ENCODE measurements at regions not wholly inside any gene's neighbourhood (a gene's known extent, or its start where the extent isn't known, plus 50 kb on each side); places are given as distances from the start of the nearest gene placed in this dataset.
"Not testable (repeated sequence)": the region's sequence is repeated elsewhere in the genome, so short reads cannot be mapped to it uniquely, and the experiment has no call there.

DNA sequence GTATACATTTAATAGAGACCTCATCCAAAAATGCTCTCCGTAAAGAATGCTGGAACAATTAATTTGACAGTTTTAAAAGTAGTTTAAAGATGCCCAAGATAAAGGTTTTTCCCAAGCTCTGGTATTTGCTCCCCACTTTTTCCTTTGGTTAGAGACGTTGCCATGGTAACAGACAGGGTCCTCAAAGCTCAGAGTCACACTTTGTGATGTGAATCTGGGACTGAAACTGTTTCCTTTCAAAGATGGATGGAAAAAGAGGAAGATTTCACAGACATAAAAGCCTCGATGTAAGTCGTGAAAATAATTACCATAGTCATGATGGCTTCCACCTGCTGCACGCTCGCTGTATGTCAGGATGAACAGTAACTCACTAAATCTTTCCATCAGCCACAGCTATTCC is 229.5 kb downstream of the MSX2 start:
- Mint-ChIP-seq H3K4me3 (no peak overlapping the region), H3K36me3 (ENCODE audit: low read depth) (no peaks in the 10 kb centered on the region), H3K27me3 (no peaks in the 10 kb centered on the region), H3K27ac (no peak overlapping the region), H3K9me3 (no peaks in the 10 kb centered on the region), H3K4me1 (no peaks in the 10 kb centered on the region)
- ChIA-PET CTCF (interaction anchor here (0.7 kb wide), 1 partner anchor 22 kb away, joined by 3 read pairs; no protein-coding TSS in a partner anchor), POLR2A (no interaction called here)
- no peak for DNase-seq

- H3K4me3 Mint-ChIP-seq, result no peak overlapping the region
- H3K9me3 Mint-ChIP-seq, result no peaks in the 10 kb centered on the region
- POLR2A ChIA-PET, result no interaction called here
- CTCF ChIA-PET, result interaction anchor here (0.7 kb wide), 1 partner anchor 570 kb away, joined by 3 read pairs; no protein-coding TSS in a partner anchor
- no peaks in the 10 kb centered on the region for H3K4me1 Mint-ChIP-seq
- H3K36me3 Mint-ChIP-seq (ENCODE audit: low read depth), result no peaks in the 10 kb centered on the region
- no peaks in the 10 kb centered on the region for H3K27me3 Mint-ChIP-seq
- no peak overlapping the region for H3K27ac Mint-ChIP-seq
- DNase-seq, result peak; percentile 64
These were observed 226.9 kb downstream of the MSX2 start for GRCh38 chr5:174951151-174951780.

DNA sequence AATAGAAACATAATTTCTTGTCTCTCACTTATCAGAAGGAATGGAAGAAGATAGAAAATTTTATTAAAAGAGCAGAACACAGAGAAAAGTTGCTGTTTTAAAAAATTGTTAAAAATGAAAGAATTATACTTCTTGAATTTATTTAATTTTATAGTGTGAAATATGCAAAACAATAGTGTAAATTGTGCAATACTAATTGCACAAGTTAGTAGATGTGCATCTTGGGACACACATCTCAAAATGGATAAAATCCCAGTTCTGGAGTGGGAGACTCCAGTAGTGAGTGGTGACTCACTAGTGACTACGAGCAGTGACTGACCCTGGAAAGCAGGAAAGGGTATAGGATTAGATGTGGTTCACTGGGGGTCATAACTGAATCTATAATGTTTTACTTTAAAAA is 223.2 kb downstream of the MSX2 start:
- Mint-ChIP-seq H3K27me3 (peaks cover 8% of the 10 kb centered on the region), H3K4me1 (no peaks in the 10 kb centered on the region), H3K4me3 (no peak overlapping the region), H3K27ac (no peak overlapping the region), H3K9me3 (no peaks in the 10 kb centered on the region), H3K36me3 (ENCODE audit: low read depth) (no peaks in the 10 kb centered on the region)
- POLR2A ChIA-PET, result no interaction called here
- CTCF ChIA-PET, result no interaction called here
- no peak for DNase-seq

- H3K9me3 Mint-ChIP-seq, result no peaks in the 10 kb centered on the region
- no peaks in the 10 kb centered on the region for H3K4me1 Mint-ChIP-seq
- no peaks in the 10 kb centered on the region for H3K36me3 Mint-ChIP-seq (ENCODE audit: low read depth)
- H3K27ac Mint-ChIP-seq, result no peak overlapping the region
- CTCF ChIA-PET, result interaction anchor here (1.0 kb wide), 1 partner anchor 498 kb away, joined by 3 read pairs; the partner anchor contains the start of gene DRD1
- no peak for DNase-seq
- POLR2A ChIA-PET, result no interaction called here
- H3K4me3 Mint-ChIP-seq, result no peak overlapping the region
- H3K27me3 Mint-ChIP-seq, result peaks cover 8% of the 10 kb centered on the region
These were observed 221.5 kb downstream of the MSX2 start for GRCh38 chr5:174945853-174946252.

- Mint-ChIP-seq H3K4me3 (no peak overlapping the region), H3K36me3 (ENCODE audit: low read depth) (no peaks in the 10 kb centered on the region), H3K27me3 (peaks cover 8% of the 10 kb centered on the region), H3K9me3 (no peaks in the 10 kb centered on the region), H3K27ac (no peak overlapping the region), H3K4me1 (no peaks in the 10 kb centered on the region)
- ChIA-PET CTCF (interaction anchor here (1.3 kb wide), 1 partner anchor 12 kb away, joined by 3 read pairs; no protein-coding TSS in a partner anchor), POLR2A (no interaction called here)
- no peak for DNase-seq
These were observed 219.4 kb downstream of the MSX2 start for GRCh38 chr5:174943785-174944184.

DNA sequence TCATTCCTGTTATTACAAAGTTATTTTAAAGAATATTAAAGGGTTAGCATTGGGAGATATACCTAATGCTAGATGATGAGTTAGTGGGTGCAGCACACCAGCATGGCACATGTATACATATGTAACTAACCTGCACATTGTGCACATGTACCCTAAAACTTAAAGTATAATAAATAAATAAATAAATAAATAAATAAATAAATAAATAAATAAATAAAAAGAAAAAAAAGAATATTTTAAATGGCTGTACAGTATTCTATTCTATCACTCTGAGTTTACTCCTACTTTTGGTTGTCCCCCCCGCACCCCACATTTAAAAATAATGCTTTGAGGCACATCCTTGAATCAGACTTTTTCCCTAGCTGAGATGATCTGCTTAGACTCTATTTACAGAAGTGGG is 218.6 kb downstream of the MSX2 start:
- DNase-seq, H3K4me1 Mint-ChIP-seq: not testable (repeated sequence)

DNA sequence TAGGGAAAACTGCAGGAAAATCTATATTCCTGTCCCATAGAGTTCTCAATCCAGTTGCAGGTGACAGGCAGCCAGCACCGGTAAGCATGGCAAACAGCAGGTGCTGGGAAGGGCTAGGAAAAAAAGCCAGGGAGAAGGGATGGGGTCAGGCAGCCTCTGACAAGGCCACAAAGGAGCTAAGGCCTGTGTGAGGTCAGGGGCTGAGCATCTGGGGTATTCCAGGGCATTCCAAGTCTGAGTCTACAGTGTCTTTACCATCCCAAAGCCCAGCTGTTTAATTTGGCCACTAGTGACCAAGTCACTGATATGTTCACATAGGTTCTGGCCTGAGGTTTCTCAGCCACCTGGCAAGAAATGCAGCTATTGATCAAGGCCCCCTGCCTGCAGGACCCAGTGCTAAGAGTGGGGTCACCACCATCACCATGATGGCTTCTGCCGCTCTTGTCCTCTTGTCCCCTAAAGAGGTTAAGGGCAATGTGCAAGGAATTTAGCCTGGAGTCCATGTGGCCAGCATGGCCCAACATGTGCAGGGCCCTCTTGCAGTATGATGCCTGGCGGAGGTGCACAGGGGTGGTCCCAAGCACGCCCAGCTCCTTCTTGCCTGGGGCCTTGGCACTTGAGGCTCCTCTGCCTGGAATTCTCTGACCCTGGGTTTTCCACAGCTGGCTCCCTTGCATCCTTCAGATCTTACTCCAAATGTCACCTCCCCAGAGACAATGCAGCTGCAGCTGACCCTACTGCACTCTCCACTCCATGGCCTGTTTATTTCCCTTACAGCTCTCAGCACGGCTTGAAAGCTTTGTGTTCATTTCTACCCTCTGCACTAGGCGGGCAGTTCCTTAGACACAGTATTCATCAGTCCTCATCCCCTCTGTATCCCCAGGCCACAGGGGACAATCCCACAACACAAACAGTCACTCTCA is 213.1 kb downstream of the MSX2 start:
- CTCF ChIA-PET, result interaction anchor here (0.5 kb wide), 1 partner anchor 352 kb away, joined by 4 read pairs; no protein-coding TSS in a partner anchor
- Mint-ChIP-seq H3K9me3 (no peaks in the 10 kb centered on the region), H3K27ac (no peak overlapping the region)

More for the DNA sequence above, 218.6 kb downstream of the MSX2 start:
- POLR2A ChIA-PET; H3K36me3 Mint-ChIP-seq (ENCODE audit: low read depth); CTCF ChIA-PET; H3K27ac Mint-ChIP-seq; H3K27me3 Mint-ChIP-seq; H3K4me3 Mint-ChIP-seq; H3K9me3 Mint-ChIP-seq: not testable (repeated sequence)

GRCh38 chr5:174935854-174936474 is 211.6 kb downstream of the MSX2 start:
- Mint-ChIP-seq H3K4me3 (no peak overlapping the region), H3K4me1 (no peaks in the 10 kb centered on the region), H3K27me3 (no peaks in the 10 kb centered on the region), H3K36me3 (ENCODE audit: low read depth) (no peaks in the 10 kb centered on the region), H3K27ac (no peak overlapping the region), H3K9me3 (no peaks in the 10 kb centered on the region)
- peak; percentile 16 for DNase-seq
- CTCF ChIA-PET, result no interaction called here
- POLR2A ChIA-PET, result no interaction called here

More for the DNA sequence above, 213.1 kb downstream of the MSX2 start:
- Mint-ChIP-seq H3K36me3 (ENCODE audit: low read depth) (no peaks in the 10 kb centered on the region), H3K27me3 (no peaks in the 10 kb centered on the region), H3K4me1 (no peaks in the 10 kb centered on the region), H3K4me3 (no peak overlapping the region)
- POLR2A ChIA-PET, result no interaction called here
- DNase-seq, result no peak

GRCh38 chr5:174931033-174931432 is 206.7 kb downstream of the MSX2 start:
- H3K36me3 Mint-ChIP-seq (ENCODE audit: low read depth); H3K27ac Mint-ChIP-seq; H3K4me1 Mint-ChIP-seq; H3K4me3 Mint-ChIP-seq; H3K9me3 Mint-ChIP-seq; H3K27me3 Mint-ChIP-seq; DNase-seq; POLR2A ChIA-PET: not testable (repeated sequence)
- CTCF ChIA-PET, result interaction anchor here (1.1 kb wide), 1 partner anchor 13 kb away, joined by 3 read pairs; no protein-coding TSS in a partner anchor

GRCh38 chr5:174925586-174925985 is 201.2 kb downstream of the MSX2 start:
- Mint-ChIP-seq H3K36me3 (ENCODE audit: low read depth) (no peaks in the 10 kb centered on the region), H3K27me3 (peaks cover 6% of the 10 kb centered on the region), H3K4me1 (no peaks in the 10 kb centered on the region), H3K9me3 (no peaks in the 10 kb centered on the region), H3K27ac (no peak overlapping the region), H3K4me3 (no peak overlapping the region)
- POLR2A ChIA-PET, result no interaction called here
- CTCF ChIA-PET, result no interaction called here
- no peak for DNase-seq

GRCh38 chr5:174922955-174923354 is 198.6 kb downstream of the MSX2 start:
- ChIA-PET CTCF (no interaction called here), POLR2A (no interaction called here)
- DNase-seq, result no peak
- no peaks in the 10 kb centered on the region for H3K9me3 Mint-ChIP-seq
- peaks cover 9% of the 10 kb centered on the region for H3K27me3 Mint-ChIP-seq
- no peak overlapping the region for H3K27ac Mint-ChIP-seq
- no peaks in the 10 kb centered on the region for H3K36me3 Mint-ChIP-seq (ENCODE audit: low read depth)
- H3K4me3 Mint-ChIP-seq, result no peak overlapping the region
- H3K4me1 Mint-ChIP-seq, result no peaks in the 10 kb centered on the region

DNA sequence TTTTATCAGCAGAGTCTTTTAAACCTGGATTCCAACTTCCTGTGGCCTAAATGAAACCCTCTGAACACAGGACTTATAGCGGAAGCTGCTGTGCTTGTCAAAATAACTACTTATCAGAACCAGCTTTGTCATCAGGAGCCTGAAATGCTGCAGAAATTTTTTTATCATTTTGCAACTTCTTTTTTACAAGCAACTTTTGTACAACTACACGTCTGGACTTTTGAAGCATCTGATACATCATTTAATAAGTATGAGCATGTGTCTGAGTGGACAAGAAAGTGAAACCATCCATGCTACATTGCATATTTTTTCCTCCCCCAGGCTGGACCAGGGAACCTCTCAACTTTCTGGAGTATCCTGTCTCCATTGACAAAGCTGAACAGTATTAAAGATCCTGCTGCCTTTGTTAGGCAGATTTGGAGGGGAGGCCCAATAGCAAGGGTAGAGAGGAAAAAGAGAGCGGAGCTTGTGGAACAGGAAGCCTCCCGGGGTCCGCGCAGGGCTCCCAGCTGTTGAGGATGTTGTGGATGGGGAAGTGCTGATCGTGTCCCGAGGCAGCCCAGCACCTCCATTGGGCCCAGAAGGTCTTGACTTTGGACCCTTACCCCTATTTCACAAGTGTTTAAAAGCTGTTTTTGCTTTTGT is 196.6 kb downstream of the MSX2 start:
- Mint-ChIP-seq H3K27ac (no peak overlapping the region), H3K27me3 (peaks cover 9% of the 10 kb centered on the region), H3K9me3 (no peaks in the 10 kb centered on the region), H3K4me3 (no peak overlapping the region), H3K4me1 (no peaks in the 10 kb centered on the region), H3K36me3 (ENCODE audit: low read depth) (no peaks in the 10 kb centered on the region)
- ChIA-PET CTCF (no interaction called here), POLR2A (no interaction called here)
- DNase-seq, result no peak

GRCh38 chr5:174919351-174919750 is 195.0 kb downstream of the MSX2 start:
- no peak overlapping the region for H3K4me3 Mint-ChIP-seq
- peaks cover 9% of the 10 kb centered on the region for H3K27me3 Mint-ChIP-seq
- CTCF ChIA-PET, result no interaction called here
- POLR2A ChIA-PET, result no interaction called here
- no peak for DNase-seq
- no peak overlapping the region for H3K27ac Mint-ChIP-seq
- no peaks in the 10 kb centered on the region for H3K4me1 Mint-ChIP-seq
- H3K9me3 Mint-ChIP-seq, result no peaks in the 10 kb centered on the region
- H3K36me3 Mint-ChIP-seq (ENCODE audit: low read depth), result no peaks in the 10 kb centered on the region

Data from activated CD4-positive, alpha-beta T cell treated with anti-CD3 and anti-CD28 coated beads, Interleukin-2, amount 10 ng/mL, durations not matched to agents 7 days and 5 days (primary cell).